GM12865 (cell line): ENCODE measurements at regions not wholly inside any gene's neighbourhood (a gene's known extent, or its start where the extent isn't known, plus 50 kb on each side); places are given as distances from the start of the nearest gene placed in this dataset.
"Not testable (repeated sequence)": the region's sequence is repeated elsewhere in the genome, so short reads cannot be mapped to it uniquely, and the experiment has no call there.

Source experiments
- DNase-seq: peaks from one replicate; pipeline ENCODE4 v3.0.0; 2010; ENCODE audit warnings: low read depth
- H3K4me3 ChIP-seq: 2 replicates; pipeline ENCODE4 v1.5.1; 2011; ENCODE audit warnings: mild to moderate bottlenecking, low read depth, low read length, control low read depth
- CTCF ChIP-seq: IDR thresholded peaks from 2 replicates; pipeline ENCODE4 v1.5.1; 2011; ENCODE audit warnings: low read length, control low read depth, low read depth, inconsistent platforms; ENCODE audit not compliant: insufficient read depth; ENCODE audit errors: missing control alignments

GRCh38 chr4:33780952-33781791, 2463.1 kb downstream of the ARAP2 start:
- DNase-seq, result no peak
- no peak for TF ChIP-seq CTCF
- no peak overlapping the region for H3K4me3 ChIP-seq

- no peak for TF ChIP-seq CTCF
- no peak overlapping the region for H3K4me3 ChIP-seq
- no peak for DNase-seq
Measured at GRCh38 chr4:33785843-33786242, 2458.5 kb downstream of the ARAP2 start.

GRCh38 chr4:33802578-33802977, 2441.7 kb downstream of the ARAP2 start:
- no peak overlapping the region for H3K4me3 ChIP-seq
- no peak for TF ChIP-seq CTCF
- DNase-seq, result peak; percentile 2

- no peak overlapping the region for H3K4me3 ChIP-seq
- no peak for TF ChIP-seq CTCF
- no peak for DNase-seq
Measured at GRCh38 chr4:33825685-33826084, 2418.6 kb downstream of the ARAP2 start.

GRCh38 chr4:33829356-33829755, 2415.0 kb downstream of the ARAP2 start:
- not testable (repeated sequence) for DNase-seq, H3K4me3 ChIP-seq

- DNase-seq, result no peak
- no peak overlapping the region for H3K4me3 ChIP-seq
- no peak for TF ChIP-seq CTCF
Measured at GRCh38 chr4:33831442-33832066, 2412.8 kb downstream of the ARAP2 start.

GRCh38 chr4:33835764-33836163, 2408.6 kb downstream of the ARAP2 start:
- not testable (repeated sequence) for DNase-seq

More at GRCh38 chr4:33835764-33836163, 2408.6 kb downstream of the ARAP2 start:
- not testable (repeated sequence) for H3K4me3 ChIP-seq
